ENCODE measurements at regions not wholly inside any gene's neighbourhood (a gene's known extent, or its start where the extent isn't known, plus 50 kb on each side); places are given as distances from the start of the nearest gene placed in this dataset.
"Not testable (repeated sequence)": the region's sequence is repeated elsewhere in the genome, so short reads cannot be mapped to it uniquely, and the experiment has no call there.

DNA sequence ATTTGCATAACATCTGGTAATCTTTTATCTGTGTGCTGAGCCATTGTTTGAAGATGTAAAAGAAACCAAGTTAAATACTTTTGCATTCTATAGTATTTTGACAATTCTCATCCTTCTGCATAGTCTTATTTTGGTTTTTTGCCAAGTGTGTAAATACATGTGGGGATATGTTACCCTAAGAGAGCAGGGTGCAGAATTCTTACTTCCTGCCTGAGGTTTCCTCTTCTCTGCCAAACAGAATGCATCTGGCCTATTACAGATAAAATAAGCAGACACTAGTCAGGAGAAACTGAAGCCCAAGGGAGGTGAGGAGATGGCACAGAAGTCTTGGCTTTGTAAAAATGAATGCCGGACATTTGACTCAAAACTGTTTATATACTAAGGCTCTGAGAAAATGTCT, 462.1 kb downstream of the TMEM38B start:
- TF ChIP-seq, protein P1, sequence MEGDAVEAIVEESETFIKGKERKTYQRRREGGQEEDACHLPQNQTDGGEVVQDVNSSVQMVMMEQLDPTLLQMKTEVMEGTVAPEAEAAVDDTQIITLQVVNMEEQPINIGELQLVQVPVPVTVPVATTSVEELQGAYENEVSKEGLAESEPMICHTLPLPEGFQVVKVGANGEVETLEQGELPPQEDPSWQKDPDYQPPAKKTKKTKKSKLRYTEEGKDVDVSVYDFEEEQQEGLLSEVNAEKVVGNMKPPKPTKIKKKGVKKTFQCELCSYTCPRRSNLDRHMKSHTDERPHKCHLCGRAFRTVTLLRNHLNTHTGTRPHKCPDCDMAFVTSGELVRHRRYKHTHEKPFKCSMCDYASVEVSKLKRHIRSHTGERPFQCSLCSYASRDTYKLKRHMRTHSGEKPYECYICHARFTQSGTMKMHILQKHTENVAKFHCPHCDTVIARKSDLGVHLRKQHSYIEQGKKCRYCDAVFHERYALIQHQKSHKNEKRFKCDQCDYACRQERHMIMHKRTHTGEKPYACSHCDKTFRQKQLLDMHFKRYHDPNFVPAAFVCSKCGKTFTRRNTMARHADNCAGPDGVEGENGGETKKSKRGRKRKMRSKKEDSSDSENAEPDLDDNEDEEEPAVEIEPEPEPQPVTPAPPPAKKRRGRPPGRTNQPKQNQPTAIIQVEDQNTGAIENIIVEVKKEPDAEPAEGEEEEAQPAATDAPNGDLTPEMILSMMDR (IDR thresholded peaks at IDR 0.05; ENCODE audit: unreplicated experiment), result no peak
- H3K36me3 Mint-ChIP-seq (ENCODE audit: low read depth, unreplicated experiment), result no peaks in the 10 kb centered on the region

DNA sequence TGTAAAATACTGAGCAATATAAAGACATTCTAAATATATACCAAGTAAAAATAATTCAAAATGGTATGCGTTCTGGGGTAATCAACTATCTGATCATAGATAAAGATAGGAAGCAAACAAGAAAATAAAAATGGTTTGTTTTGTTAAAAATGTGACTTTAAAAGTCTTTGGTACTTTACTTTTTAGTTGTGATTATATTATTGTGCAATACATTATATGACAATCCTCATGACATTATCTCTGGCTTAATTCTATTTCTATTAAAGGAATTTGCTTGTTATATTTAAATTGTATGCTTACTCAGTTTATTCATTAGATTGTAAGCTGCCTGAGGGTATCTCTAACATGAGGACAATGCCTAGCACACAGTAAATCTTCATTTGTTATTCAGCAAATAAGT, 477.9 kb downstream of the TMEM38B start:
- Mint-ChIP-seq H3K27me3 (ENCODE audit: unreplicated experiment) (no peaks in the 10 kb centered on the region), H3K9me3 (ENCODE audit: unreplicated experiment) (no peaks in the 10 kb centered on the region), H3K27ac (ENCODE audit: unreplicated experiment) (no peak overlapping the region), H3K4me1 (ENCODE audit: unreplicated experiment) (no peaks in the 10 kb centered on the region), H3K36me3 (ENCODE audit: low read depth, unreplicated experiment) (no peaks in the 10 kb centered on the region), H3K4me3 (ENCODE audit: unreplicated experiment) (no peak overlapping the region)
- TF ChIP-seq, protein P1 (IDR thresholded peaks at IDR 0.05; ENCODE audit: unreplicated experiment), result no peak
- DNase-seq (ENCODE audit: low spot score), result no peak

More for the DNA sequence above, 462.1 kb downstream of the TMEM38B start:
- Mint-ChIP-seq H3K4me3 (ENCODE audit: unreplicated experiment) (no peak overlapping the region), H3K27me3 (ENCODE audit: unreplicated experiment) (no peaks in the 10 kb centered on the region), H3K9me3 (ENCODE audit: unreplicated experiment) (no peaks in the 10 kb centered on the region), H3K27ac (ENCODE audit: unreplicated experiment) (no peak overlapping the region), H3K4me1 (ENCODE audit: unreplicated experiment) (peaks cover 11% of the 10 kb centered on the region)
- DNase-seq (ENCODE audit: low spot score), result no peak

DNA sequence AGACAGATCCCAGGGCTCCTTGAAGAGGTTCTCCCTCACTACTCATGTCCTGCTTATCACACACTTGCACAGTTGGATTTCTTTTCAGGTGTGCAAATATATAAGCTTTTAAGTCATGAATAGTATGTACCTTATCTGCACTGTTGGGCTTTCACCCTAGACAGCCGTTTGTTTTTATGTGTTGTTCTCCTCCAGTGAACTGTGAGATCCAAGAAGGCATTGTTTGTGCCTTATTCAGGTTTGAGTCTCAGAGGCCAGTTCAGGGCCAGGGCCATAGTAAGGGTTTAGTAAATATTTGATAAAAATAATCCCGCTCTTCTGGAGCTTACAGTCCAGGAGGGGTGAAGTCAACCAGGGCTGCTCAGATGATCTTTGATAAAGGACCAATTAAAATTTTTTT, 480.0 kb downstream of the TMEM38B start:
- DNase-seq (ENCODE audit: low spot score), result no peak
- Mint-ChIP-seq H3K4me1 (ENCODE audit: unreplicated experiment) (no peaks in the 10 kb centered on the region), H3K36me3 (ENCODE audit: low read depth, unreplicated experiment) (no peaks in the 10 kb centered on the region), H3K9me3 (ENCODE audit: unreplicated experiment) (no peaks in the 10 kb centered on the region), H3K27me3 (ENCODE audit: unreplicated experiment) (no peaks in the 10 kb centered on the region), H3K27ac (ENCODE audit: unreplicated experiment) (no peak overlapping the region), H3K4me3 (ENCODE audit: unreplicated experiment) (no peak overlapping the region)
- TF ChIP-seq, protein P1 (IDR thresholded peaks at IDR 0.05; ENCODE audit: unreplicated experiment), result no peak

DNA sequence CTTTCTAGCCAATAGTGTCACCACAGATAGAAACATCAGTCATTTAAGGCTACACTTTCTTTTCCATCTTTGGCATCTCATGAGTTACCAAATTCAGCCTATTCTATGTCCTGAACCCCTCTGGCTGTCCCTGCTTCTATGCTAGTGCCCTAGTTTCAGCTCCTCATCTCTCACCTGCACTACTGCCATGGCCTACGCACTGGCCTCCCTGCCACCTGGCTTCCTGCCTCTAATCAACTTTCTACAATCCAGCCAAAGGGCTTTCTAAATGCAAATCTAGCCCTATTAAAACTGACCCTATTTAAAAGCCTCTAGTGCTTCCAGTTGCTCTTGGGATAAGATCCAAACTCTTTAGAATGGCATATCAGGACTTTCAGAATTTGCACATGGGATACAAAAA, 482.9 kb downstream of the TMEM38B start:
- no peaks in the 10 kb centered on the region for H3K27me3 Mint-ChIP-seq (ENCODE audit: unreplicated experiment)
- no peak overlapping the region for H3K27ac Mint-ChIP-seq (ENCODE audit: unreplicated experiment)
- DNase-seq (ENCODE audit: low spot score), result no peak
- H3K36me3 Mint-ChIP-seq (ENCODE audit: low read depth, unreplicated experiment), result no peaks in the 10 kb centered on the region
- H3K4me1 Mint-ChIP-seq (ENCODE audit: unreplicated experiment), result no peaks in the 10 kb centered on the region
- TF ChIP-seq, protein P1 (IDR thresholded peaks at IDR 0.05; ENCODE audit: unreplicated experiment), result no peak
- H3K9me3 Mint-ChIP-seq (ENCODE audit: unreplicated experiment), result no peaks in the 10 kb centered on the region
- H3K4me3 Mint-ChIP-seq (ENCODE audit: unreplicated experiment), result no peak overlapping the region

DNA sequence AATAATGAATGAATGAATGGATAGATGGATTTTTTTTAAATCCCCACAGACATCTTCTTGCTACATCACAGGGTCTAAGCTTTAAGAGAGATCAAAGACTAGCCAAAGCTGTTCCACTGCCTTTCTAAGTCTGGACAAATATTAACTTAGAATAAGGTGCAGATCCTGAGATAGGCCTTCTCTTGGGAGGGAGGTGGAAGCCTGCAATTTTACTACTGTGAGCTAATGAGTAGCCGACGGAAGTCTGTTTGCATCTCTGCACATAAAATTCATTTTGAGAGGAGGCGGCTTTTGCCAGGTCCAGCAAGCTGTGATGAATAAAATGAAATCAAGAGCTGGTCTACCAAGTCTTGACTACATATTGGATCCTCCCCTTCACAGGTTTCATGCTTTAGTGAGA, 484.9 kb downstream of the TMEM38B start:
- TF ChIP-seq, protein P1 (IDR thresholded peaks at IDR 0.05; ENCODE audit: unreplicated experiment), result no peak
- DNase-seq (ENCODE audit: low spot score), result no peak
- Mint-ChIP-seq H3K9me3 (ENCODE audit: unreplicated experiment) (no peaks in the 10 kb centered on the region), H3K27me3 (ENCODE audit: unreplicated experiment) (no peaks in the 10 kb centered on the region), H3K4me1 (ENCODE audit: unreplicated experiment) (no peaks in the 10 kb centered on the region), H3K27ac (ENCODE audit: unreplicated experiment) (no peak overlapping the region), H3K4me3 (ENCODE audit: unreplicated experiment) (no peak overlapping the region), H3K36me3 (ENCODE audit: low read depth, unreplicated experiment) (no peaks in the 10 kb centered on the region)

DNA sequence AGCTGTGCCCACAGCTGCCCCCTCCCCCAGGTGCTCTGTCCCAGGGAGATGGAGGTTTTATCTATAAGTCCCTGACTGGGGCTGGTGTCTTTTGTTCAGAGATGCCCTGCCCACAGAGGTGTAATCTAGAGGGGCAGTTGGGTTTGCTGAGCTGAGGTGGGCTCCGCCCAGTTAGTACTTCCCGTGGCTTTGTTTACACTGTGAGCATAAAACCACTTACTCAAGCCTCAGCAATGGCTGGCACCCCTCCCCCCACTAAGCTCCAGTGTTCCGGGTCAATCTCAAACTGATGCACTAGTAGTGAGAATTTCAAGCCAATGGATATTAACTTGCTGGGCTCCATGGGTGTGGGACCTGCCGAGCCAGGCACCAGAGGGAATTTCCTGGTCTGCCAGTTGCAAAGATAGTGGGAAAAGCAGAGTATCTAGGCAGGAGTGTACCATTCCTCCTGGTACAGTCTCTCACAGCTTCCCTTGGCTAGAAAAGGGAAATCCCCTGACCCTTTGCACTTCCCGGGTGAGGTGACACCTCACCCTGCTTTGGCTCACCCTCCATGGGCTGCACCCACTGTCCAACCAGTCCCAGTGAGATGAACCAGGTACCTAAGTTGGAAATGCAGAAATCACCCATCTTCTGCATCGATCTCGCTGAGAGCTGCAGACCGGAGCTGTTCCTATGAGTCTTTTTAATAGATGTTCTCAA, 509.6 kb downstream of the TMEM38B start:
- H3K4me1 Mint-ChIP-seq (ENCODE audit: unreplicated experiment); H3K27me3 Mint-ChIP-seq (ENCODE audit: unreplicated experiment); H3K27ac Mint-ChIP-seq (ENCODE audit: unreplicated experiment); H3K9me3 Mint-ChIP-seq (ENCODE audit: unreplicated experiment); H3K4me3 Mint-ChIP-seq (ENCODE audit: unreplicated experiment); DNase-seq (ENCODE audit: low spot score); H3K36me3 Mint-ChIP-seq (ENCODE audit: low read depth, unreplicated experiment): not testable (repeated sequence)
